GM10266 (cell line): ENCODE measurements at regions not wholly inside any gene's neighbourhood (a gene's known extent, or its start where the extent isn't known, plus 50 kb on each side); places are given as distances from the start of the nearest gene placed in this dataset.
"Not testable (repeated sequence)": the region's sequence is repeated elsewhere in the genome, so short reads cannot be mapped to it uniquely, and the experiment has no call there.

Experiments used
- DNase-seq: peaks from one replicate; pipeline ENCODE4 v3.0.0; 2012; ENCODE audit errors: extremely low spot score
- CTCF ChIP-seq: IDR thresholded peaks from 2 replicates; pipeline ENCODE4 v1.5.1; 2012; ENCODE audit warnings: mild to moderate bottlenecking, low read depth; ENCODE audit not compliant: control insufficient read depth, insufficient read depth; ENCODE audit errors: missing control alignments

- DNase-seq = no peak
- no peak for TF ChIP-seq CTCF
Measured at GRCh38 chr6:145087034-145087433, 648.3 kb downstream of the EPM2A start.

- TF ChIP-seq CTCF = no peak
- no peak for DNase-seq
Measured at GRCh38 chr6:145090801-145091585, 644.3 kb downstream of the EPM2A start.

GRCh38 chr6:145091586-145092142 lies 643.7 kb downstream of the EPM2A start:
- TF ChIP-seq CTCF = no peak

GRCh38 chr6:145092554-145092953 lies 642.8 kb downstream of the EPM2A start:
- no peak for TF ChIP-seq CTCF
- DNase-seq = no peak

More at GRCh38 chr6:145091586-145092142, 643.7 kb downstream of the EPM2A start:
- DNase-seq = no peak

GRCh38 chr6:145093226-145093625 lies 642.1 kb downstream of the EPM2A start:
- DNase-seq = no peak
- no peak for TF ChIP-seq CTCF

GRCh38 chr6:145096846-145097245 lies 638.5 kb downstream of the EPM2A start:
- no peak for DNase-seq
- TF ChIP-seq CTCF = no peak

- DNase-seq = not testable (repeated sequence)
Measured at GRCh38 chr6:145098127-145098526, 637.2 kb downstream of the EPM2A start.
